Activated T-helper 9 cell treated with anti-CD3 and anti-CD28 coated beads, Interleukin-2, amount 50 U/mL, for 16 hours (primary cell): ENCODE measurements at regions not wholly inside any gene's neighbourhood (a gene's known extent, or its start where the extent isn't known, plus 50 kb on each side); places are given as distances from the start of the nearest gene placed in this dataset.

Source experiments
- DNase-seq: peaks from one replicate; pipeline ENCODE4 v3.0.0-alpha.2; 2020; ENCODE audit warnings: low read depth

- DNase-seq: no peak
These were observed 61.8 kb upstream of the TRPM3 start for GRCh38 chr9:71183251-71183650.

DNA sequence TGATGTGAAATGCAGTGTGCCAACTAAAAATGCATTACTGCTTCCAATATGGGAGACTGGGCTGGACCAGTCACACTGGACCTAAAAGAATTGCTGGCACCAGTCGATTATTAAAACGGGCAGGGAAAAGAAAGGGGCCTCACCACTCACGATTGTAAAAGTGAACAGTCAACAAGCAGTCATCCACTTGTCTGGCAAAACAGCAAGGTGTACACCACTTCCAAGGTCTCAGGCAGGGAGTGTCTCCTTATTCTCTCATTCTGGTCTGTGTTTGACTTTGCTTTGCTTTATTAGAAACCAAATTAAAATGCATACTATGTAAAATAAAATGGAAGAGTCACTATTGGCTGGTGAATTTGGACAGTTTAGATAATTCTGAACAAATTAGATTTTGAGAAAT, 57.8 kb upstream of the TRPM3 start:
- no peak for DNase-seq

GRCh38 chr9:71177901-71178300, 56.5 kb upstream of the TRPM3 start:
- DNase-seq: no peak

DNA sequence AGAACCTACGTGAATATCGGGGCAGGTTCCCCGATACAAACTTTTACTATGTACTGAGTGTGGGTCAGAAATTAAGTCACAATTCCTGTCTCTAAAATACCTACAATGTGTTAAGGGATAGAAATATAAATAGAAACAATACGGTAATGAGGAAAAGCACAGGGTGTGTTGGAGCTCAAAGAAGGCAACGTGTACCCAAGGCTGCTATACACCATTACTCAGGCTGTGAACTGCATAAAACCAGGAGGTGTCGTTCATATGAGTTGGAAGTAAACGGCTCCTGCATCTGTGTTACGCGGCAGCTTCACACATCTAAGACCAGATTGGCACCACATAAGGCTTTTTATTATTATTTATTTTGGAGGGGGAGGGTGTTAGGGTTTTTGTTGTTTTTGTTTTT, 50.1 kb upstream of the TRPM3 start:
- no peak for DNase-seq
